ENCODE measurements at regions not wholly inside any gene's neighbourhood (a gene's known extent, or its start where the extent isn't known, plus 50 kb on each side); places are given as distances from the start of the nearest gene placed in this dataset.
"Not testable (repeated sequence)": the region's sequence is repeated elsewhere in the genome, so short reads cannot be mapped to it uniquely, and the experiment has no call there.

- not testable (repeated sequence) for DNase-seq
These were observed 179.7 kb downstream of the IRF8 start for GRCh38 chr16:86078711-86079110.

DNA sequence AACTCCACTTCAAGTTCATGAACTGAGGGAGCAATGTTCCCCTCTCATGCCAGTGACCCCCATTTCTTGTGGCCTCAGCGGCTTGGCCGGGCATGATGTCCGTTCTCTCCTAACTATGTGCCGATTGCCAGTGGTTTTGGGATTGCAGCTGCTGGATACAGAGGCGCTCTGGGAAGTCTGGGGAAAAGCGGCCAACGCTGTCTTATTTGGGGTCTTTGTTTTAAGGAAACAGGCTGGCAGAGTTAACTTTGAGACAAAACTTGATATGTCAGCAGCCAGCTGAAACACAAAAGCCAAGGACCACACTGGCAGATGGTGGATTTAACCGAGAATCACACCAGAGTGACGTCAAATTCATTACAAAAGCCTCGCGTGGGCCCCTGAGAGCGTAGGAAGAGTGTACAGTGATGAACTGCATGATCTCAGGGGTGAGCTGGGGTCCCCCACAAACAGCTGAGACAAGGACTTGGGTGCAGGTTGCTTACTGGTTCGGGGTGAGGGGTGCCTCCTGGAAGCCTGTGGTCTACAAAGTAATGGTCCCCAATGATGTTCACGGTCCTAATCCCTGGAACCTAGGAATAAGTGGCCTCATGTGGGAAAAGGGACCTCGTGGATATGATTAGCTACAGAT, 180.4 kb downstream of the IRF8 start:
- DNase-seq: no peak

GRCh38 chr16:86080131-86080875, 181.3 kb downstream of the IRF8 start:
- DNase-seq: no peak

GRCh38 chr16:86080982-86081381, 182.0 kb downstream of the IRF8 start:
- DNase-seq: no peak

DNA sequence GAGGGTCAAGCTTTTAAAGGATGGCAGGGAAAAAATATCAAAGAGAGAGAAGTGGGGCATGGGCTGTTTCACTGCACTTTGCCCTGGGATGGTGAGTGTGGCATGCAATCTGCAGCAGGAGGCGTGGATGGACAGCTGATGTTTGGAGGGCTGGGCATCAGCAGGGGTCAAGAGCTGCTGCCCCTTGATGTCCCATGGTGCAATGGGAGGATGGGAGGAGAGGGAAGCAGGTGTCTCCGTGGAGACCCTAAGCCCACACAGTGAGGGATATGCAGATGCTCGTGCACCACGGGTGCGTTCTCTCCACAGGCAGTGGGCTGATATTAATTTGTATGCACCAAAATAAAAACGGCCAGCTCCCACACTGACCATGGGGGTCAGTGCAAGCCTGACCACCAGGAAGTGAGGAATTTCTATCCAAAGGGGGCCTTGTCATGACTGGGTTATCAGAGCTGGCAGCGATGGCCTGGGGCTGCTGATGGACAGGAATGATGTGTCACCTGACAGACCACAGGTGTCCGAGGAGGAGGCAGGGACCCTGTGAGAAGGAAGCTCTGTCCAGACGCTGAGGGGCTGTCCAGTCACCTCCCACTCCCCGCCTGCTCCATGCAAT, 183.6 kb downstream of the IRF8 start:
- no peak for DNase-seq

GRCh38 chr16:86083382-86084002, 184.5 kb downstream of the IRF8 start:
- no peak for DNase-seq

GRCh38 chr16:86085161-86085611, 186.2 kb downstream of the IRF8 start:
- DNase-seq: no peak

GRCh38 chr16:86085795-86086194, 186.8 kb downstream of the IRF8 start:
- DNase-seq: no peak

GRCh38 chr16:86086471-86086870, 187.5 kb downstream of the IRF8 start:
- no peak for DNase-seq

DNA sequence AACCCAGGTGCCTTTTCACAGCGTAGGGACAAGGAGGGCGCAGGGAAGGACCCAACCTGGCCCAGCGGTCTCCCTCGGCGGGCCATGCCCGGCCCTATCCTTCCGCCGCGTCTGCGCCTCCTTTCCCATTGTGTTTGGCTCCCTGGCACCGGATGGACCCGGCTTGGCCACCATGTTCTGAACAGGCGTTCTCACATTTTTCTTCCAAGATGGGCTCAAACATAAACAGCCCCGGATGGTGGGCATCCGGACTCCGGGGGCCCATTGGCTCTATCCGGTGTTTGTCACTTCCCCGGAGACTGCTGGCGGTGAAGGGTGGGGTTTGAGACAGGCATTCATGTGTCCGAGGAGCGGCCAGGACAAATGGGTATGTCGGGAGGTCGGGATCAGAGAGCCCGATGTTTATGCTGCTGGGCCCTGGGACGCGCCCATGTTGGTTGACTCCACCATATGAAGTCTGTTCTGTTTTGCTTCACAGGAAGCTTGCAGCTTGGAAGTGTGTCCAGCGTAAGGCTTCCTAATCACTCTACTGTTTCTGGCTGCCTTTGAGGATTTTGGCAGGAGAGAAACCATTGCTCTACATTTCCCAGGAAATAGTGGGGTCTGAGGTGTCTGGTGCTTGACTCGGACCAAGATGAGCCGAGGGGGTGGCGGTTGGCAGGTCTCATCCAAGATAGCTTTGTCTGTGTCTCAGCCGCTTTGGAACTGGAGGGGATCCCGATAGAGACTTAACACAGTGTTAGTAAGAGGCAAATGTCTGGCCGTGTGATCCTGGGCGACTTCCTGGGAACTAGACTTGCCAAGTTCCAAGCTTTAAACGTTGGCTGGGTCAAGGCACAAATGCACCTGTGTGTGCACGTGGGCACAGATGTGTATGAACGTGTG, 188.3 kb downstream of the IRF8 start:
- no peak for DNase-seq

DNA sequence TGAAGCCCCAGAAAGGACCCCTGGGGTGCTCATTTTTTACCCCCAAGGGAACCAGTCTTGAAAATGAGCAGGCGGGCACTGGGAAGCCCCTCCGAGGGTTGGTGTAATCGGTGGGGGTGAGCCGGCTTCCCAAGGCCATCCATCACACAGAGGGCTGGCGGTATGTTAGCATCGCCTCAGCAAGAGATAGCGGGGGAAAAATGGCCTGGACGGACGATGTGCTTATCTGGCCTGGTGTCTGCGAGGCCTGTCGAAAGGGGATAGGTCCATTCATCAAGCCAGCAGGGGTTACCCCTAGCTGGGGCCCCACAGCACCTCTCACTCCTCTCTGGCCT, 188.9 kb downstream of the IRF8 start:
- no peak for DNase-seq

- no peak for DNase-seq
These were observed 189.3 kb downstream of the IRF8 start for GRCh38 chr16:86088287-86088686.

- DNase-seq: no peak
These were observed 189.9 kb downstream of the IRF8 start for GRCh38 chr16:86088816-86089215.

DNA sequence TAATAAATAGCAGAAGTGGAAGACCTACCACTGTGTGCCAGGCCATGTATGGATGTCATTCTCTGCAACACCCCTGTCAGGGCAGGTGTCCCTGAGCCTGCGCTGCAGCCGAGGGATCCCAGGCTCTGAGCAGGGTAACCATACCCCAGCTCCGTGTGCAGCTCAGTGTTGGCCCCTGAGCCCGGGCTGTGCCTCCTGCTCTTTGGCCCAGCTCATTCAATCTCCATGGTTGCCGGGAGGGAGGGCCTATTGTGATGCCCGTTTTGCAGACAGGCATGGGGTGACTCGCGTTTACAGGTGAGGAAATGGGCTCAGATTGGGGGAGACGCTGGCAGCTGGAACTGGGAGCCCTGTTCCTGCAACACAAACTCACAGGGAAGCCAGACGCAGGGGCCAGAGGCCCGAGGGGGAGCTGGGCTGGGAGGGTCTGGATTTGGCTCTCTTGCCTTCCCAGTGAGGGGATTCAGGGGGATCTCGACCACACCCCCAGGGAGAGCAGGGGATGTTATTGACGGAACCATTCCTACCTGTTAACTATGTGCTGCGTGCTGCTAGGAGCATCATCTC, 190.5 kb downstream of the IRF8 start:
- no peak for DNase-seq

- no peak for DNase-seq
These were observed 191.0 kb downstream of the IRF8 start for GRCh38 chr16:86089991-86090390.

DNA sequence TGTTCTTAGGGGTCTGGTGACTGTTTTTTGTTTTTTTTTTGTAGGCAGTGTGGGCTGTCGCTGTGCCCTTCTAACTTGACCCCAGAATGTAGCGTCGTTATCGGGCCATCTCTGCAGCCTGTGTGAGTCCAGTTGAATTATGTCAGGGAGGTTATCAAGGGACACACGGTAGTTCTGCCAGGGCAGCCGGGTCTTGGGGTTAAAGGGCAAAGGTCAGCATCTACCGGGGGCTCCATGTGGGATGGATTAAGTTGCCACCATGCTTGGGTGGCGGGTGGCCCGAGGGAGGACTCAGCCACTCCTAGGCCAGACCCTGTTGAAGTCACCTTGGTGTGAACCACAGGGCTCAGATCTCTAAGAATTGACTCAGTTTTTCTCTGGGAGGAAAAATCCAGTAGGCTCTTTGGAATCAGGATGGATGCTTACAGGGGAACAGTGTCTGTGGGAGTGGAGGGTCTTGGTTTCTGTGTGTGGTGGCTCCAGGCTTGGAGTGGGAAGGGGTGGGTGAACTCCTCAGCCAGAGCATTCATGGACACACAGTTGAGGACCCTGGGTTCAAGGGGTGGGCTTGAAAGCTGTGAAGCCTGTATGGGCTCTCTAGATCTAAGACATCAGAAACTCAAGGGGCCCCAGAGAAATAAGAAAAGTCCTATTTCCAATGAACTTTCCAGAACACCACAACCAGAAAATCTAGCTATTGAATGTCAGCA, 191.7 kb downstream of the IRF8 start:
- DNase-seq: no peak

DNA sequence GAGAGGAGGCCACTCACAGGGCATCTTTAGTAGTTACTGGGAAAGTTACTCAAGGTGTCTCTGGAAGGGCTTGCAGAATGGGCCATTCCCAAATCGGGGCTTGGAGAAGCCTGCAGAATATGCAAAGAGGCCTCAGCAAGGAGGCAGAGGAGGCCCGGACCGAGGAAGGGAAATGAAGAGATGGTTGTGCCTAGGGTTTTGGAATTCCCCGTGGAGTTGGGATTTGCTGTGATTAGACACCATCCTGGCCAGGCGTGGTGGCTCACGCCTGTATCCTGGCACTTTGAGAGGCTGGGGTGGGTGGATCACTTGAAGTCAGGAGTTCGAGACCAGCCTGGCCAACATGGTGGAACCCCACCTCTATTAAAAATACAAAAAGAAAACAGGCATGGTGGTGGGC, 193.0 kb downstream of the IRF8 start:
- no peak for DNase-seq

DNA sequence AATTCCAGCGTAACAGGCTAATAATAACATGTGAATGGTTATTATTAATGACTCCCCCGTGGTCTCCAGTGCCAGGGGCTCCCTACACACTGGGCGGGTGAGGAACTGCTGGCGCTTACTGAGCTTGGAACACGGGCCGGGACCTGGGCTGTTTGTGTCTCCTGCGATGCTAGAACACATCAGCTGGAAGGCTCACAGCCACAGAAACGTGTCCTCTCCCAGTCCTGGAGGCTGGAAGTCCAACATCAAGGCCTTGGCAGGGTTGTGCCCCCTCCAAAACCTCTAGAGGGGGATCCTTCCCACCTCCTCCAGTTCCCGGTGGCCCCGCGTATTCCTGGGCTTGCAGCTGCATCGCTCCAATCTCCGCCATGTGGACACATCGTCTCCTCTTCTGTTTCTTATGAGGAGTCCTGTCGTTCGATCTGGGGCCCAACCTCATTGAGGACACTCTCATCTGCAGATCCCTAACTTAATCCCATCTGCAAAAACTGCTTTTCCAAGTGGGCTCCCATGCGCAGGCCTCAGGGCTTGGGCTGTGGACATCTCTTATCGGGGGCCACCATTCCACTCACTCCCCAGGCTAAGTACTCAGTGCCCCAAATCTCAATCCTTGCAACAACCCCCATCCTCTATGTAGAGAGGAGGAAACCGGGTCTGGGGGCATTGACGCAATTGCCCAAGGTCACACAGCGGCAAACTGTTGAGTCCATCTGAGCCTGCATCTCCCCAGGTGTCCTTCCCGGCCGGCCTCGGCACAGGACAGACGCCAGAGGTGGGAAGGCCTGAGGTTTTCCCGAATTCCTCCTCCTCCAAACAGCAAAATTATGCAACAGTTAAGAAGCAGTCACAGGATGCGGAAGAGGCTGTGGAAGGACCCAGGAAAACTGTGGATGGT, 193.9 kb downstream of the IRF8 start:
- no peak for DNase-seq

- DNase-seq: no peak
These were observed 195.1 kb downstream of the IRF8 start for GRCh38 chr16:86093801-86094750.

All from CD4-positive, alpha-beta T cell treated with Interleukin-21 for 1 hour (primary cell).